VCaP (cell line): ENCODE measurements at regions not wholly inside any gene's neighbourhood (a gene's known extent, or its start where the extent isn't known, plus 50 kb on each side); places are given as distances from the start of the nearest gene placed in this dataset.
"Not testable (repeated sequence)": the region's sequence is repeated elsewhere in the genome, so short reads cannot be mapped to it uniquely, and the experiment has no call there.

Experiments
- H3K27ac ChIP-seq: fragments of 450-650 bp; 2 replicates; pipeline ENCODE4 v1.5.1; 2017
- CTCF ChIP-seq: fragments of 450-650 bp; conservative IDR thresholded peaks from 2 replicates; pipeline ENCODE4 v1.5.1; 2017; ENCODE audit warnings: mild to moderate bottlenecking, moderate library complexity

- TF ChIP-seq CTCF, result no peak
- no peak overlapping the region for H3K27ac ChIP-seq
Observed at GRCh38 chr20:26218301-26218700, 521.6 kb upstream of the ZNF337 start.

DNA sequence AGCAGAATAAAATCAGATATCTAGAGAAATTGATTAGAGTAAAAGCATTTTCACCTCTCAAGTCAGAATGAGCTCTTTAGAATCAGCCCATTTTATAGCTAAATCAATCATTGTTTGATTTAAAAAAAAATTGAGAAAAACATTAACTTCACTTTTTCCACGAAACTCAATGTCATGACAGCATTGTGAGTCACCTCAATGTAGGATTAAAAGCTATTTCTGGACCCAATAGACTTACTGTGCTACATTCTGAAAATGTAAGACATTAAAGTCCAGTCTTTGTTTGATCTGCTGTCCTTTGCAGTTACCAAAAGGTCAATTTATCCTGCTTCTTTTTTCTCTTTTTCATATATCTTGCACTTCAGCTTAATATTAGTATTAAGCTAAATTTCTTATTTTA lies 519.4 kb upstream of the ZNF337 start:
- no peak overlapping the region for H3K27ac ChIP-seq
- no peak for TF ChIP-seq CTCF

- no peak overlapping the region for H3K27ac ChIP-seq
- TF ChIP-seq CTCF, result no peak
Observed at GRCh38 chr20:26214991-26215390, 518.3 kb upstream of the ZNF337 start.

GRCh38 chr20:26209171-26209941 lies 512.7 kb upstream of the ZNF337 start:
- TF ChIP-seq CTCF, result no peak
- no peak overlapping the region for H3K27ac ChIP-seq

DNA sequence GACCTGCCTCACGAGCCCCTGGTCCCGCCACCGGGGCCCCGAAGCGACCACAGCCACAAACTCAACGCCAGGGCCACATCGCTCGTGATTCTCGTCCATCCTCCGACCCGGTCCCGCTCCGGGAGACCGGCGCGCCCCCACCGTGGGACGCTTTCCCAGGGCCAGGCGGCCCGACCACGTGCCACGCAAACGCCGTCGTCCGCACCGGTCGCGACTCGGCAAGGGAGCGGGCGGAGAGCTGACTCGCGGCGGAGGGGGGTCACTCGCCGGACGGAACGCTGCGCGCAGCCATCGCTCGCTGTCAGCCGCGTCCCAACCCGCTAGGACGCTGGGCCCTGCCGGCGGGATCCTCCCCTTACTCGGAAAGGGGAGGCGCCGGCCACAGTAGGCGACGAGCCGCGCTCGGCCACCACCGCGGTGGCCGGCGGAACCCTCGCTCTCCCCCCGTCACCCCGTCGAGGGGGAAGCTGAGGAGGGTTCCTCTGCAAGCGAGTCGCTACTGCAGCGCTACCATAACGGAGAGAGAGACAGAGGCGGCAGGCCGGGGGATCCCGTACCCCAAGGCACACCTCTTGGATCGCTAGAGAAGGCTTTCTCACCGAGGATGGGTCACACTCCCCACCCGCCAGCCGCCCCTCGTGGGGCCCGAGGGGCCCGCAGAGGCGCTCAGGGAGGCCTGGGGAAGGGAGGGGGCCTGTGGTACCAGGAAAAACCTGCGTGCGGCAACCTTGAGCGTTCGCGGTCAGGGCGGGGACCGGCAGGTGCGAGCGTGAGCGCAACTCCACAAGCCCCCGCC lies 511.8 kb upstream of the ZNF337 start:
- TF ChIP-seq CTCF, result no peak
- no peak overlapping the region for H3K27ac ChIP-seq

DNA sequence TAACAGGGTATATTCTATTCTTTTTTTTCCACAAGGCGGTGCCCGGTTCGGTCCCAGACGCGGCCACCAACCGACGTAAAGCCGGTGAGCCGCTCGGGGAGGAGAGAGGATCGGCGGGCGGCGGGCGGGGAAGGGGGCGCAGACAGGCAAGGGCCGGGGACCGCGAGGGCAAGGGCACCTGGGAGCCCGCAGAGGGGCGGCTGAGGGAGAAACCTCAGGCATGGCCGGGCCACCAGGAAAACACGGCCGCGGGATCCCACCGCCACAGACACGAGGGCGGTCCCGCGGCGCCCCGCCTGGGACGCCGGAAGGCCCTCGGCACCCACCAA lies 511.3 kb upstream of the ZNF337 start:
- not testable (repeated sequence) for H3K27ac ChIP-seq

DNA sequence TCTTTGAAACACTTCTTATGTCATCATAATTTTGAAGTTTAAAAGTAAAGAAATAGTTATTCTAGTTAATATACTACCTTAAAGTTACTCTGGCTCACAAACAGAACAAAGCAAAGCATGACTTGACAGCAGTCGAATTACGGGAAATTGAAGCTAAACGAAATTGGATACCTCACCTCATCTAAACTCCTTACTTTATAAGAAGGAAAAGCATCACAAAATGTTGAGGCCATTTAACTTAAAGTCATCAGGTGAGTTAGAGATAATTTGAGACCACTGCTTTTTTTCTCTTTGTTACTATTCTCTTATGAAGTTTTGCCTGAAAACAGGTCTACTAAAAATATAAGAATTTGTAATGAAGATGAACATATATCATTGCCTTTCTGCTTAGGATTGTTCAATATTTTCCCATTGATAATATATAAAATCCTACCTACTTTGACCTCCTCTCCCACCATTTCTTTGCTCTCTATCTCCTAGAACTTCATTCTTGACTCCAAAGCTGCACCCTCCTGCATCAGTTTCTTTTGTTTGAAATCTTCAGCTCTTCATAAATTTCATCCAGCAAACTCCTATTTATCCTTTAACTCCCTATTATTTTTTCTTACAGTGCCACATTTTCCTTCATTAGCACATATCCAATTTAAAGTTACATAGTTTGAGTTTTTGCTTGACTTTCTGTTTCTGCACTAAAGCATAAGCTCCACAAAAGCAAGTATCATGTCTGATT lies 510.7 kb upstream of the ZNF337 start:
- no peak overlapping the region for H3K27ac ChIP-seq
- TF ChIP-seq CTCF, result no peak
